ENCODE measurements at regions not wholly inside any gene's neighbourhood (a gene's known extent, or its start where the extent isn't known, plus 50 kb on each side); places are given as distances from the start of the nearest gene placed in this dataset.
A peak's percentile ranks its signal among the peaks of the same experiment; 100 is the strongest.

DNA sequence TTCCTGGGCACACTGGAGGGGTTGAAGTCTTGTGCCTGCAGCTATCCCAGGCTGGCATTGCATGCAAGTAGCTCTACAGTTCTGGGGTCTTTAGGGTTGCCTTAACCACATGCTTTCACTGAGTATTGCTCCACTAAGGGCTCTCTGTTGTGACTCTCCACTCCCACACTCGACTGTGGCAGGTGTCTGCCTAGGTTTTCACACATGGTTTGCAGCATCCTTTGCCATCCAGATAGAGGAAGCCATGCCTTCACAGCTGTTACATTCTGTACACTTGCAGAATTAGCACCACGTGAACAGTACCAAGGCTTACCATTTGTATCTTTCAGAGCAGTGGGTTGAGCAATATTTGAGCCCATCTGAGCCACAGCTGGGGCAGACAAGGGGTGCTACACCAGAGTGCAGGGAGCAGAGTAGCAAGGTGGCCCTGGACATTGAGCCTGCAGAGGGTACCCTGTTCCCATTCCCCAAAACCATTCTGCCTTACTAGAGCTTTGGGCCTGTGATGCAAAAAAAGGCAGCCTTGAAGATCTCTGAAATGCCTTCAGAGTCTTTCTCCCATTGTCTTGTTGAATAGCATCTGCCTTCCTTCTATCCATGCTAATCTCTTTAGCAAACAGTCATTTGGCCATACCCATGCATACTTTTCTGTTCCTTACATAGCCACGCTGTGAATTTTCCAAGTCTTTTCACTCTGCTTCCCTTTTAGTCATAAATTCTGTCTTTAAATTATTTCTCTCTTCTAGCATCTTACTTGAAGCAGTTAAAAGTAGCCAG, 95.2 kb upstream of the PLCL2 start:
- H3K36me3 ChIP-seq (ENCODE audit: insufficient read depth, low read length), result no peaks in the 10 kb centered on the region
- no peak overlapping the region for H3K4me3 ChIP-seq (ENCODE audit: low read length, poor library complexity, severe bottlenecking)
- peak overlapping the region; percentile 54 for H2AFZ ChIP-seq (ENCODE audit: low read length)
- H3K9ac ChIP-seq (ENCODE audit: low read depth, low read length, poor library complexity, severe bottlenecking), result no peak overlapping the region
- no peaks in the 10 kb centered on the region for H3K9me2 ChIP-seq (replicated peaks; ENCODE audit: low read depth, low read length)
- H3K27me3 ChIP-seq (ENCODE audit: insufficient read depth, low read length, poor library complexity, severe bottlenecking), result no peaks in the 10 kb centered on the region
- peaks cover 7% of the 10 kb centered on the region for H3K4me1 ChIP-seq (ENCODE audit: insufficient read depth, low read length, poor library complexity, severe bottlenecking)
- no peak for TF ChIP-seq CTCF (conservative IDR thresholded peaks at IDR 0.05; ENCODE audit: low read length)
- no peak for TF ChIP-seq EZH2phosphoT487 (IDR thresholded peaks at IDR 0.05; ENCODE audit: borderline replicate concordance)
- H3K4me2 ChIP-seq (ENCODE audit: low read depth, low read length, poor library complexity, severe bottlenecking), result no peak overlapping the region
- H4K20me1 ChIP-seq (ENCODE audit: insufficient read depth, low read length, poor library complexity, severe bottlenecking), result no peaks in the 10 kb centered on the region
- H3F3A ChIP-seq (ENCODE audit: low read depth), result no peaks in the 10 kb centered on the region
- no peaks in the 10 kb centered on the region for H3K79me2 ChIP-seq (ENCODE audit: insufficient read depth, low read length)
- H3K9me3 ChIP-seq (ENCODE audit: insufficient read depth, low read depth, low read length), result no peaks in the 10 kb centered on the region

DNA sequence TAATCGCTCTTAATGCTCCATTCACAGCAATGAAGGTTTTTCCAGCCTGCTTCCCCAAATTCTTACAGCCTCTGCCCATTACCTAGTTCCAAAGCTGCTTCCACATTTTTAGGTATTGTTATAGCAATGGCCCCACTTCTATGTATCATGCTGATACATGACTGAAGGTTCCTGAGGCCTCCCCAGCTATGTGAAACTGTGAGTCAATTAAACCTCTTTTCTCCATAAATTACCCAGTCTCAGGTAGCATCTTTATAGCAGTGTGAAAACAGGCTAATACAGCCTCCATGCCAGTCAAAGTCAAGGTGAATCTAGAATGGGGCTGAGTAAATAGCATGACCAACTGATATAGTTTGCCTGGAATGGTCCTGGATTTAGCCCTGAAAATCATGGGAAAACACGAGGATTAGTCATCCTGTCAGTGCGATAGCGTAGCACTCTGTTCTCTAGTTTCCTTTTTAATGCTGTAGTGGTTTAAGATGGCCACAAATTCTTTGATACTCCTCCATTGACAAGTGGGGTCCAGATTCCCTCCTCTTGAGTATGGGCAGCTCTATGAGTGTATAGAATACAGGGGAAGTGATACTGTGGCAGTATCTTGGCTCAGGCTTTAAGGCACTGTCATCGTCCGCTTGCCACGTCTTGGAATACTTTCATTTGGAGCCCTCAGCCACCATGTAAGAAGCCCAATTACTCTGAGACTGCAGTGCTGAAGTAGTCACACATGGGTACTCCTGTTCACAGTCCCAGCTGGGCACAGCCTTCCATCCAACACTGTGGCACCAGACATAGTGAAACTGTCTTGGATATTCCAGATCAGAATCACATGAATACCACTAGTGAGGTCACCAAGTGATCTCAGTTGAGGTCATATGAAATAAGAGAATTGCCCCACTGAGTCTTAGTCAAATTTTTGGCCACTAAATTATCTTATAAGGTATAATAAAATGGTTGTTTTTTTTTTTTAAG, 94.0 kb upstream of the PLCL2 start:
- Histone ChIP-seq H3K4me1 (ENCODE audit: insufficient read depth, low read length, poor library complexity, severe bottlenecking) (peaks cover 7% of the 10 kb centered on the region), H2AFZ (ENCODE audit: low read length) (no peak overlapping the region; the same call in 1 of the 2 replicates), H3F3A (ENCODE audit: low read depth) (no peaks in the 10 kb centered on the region), H3K4me3 (ENCODE audit: low read length, poor library complexity, severe bottlenecking) (no peak overlapping the region), H3K9ac (ENCODE audit: low read depth, low read length, poor library complexity, severe bottlenecking) (no peak overlapping the region), H3K4me2 (ENCODE audit: low read depth, low read length, poor library complexity, severe bottlenecking) (no peak overlapping the region), H3K27me3 (ENCODE audit: insufficient read depth, low read length, poor library complexity, severe bottlenecking) (no peaks in the 10 kb centered on the region), H4K20me1 (ENCODE audit: insufficient read depth, low read length, poor library complexity, severe bottlenecking) (no peaks in the 10 kb centered on the region), H3K36me3 (ENCODE audit: insufficient read depth, low read length) (no peaks in the 10 kb centered on the region), H3K9me2 (replicated peaks; ENCODE audit: low read depth, low read length) (no peaks in the 10 kb centered on the region), H3K9me3 (ENCODE audit: insufficient read depth, low read depth, low read length) (no peaks in the 10 kb centered on the region), H3K79me2 (ENCODE audit: insufficient read depth, low read length) (no peaks in the 10 kb centered on the region)
- no peak for TF ChIP-seq CTCF (conservative IDR thresholded peaks at IDR 0.05; ENCODE audit: low read length)
- TF ChIP-seq EZH2phosphoT487 (IDR thresholded peaks at IDR 0.05; ENCODE audit: borderline replicate concordance), result no peak

DNA sequence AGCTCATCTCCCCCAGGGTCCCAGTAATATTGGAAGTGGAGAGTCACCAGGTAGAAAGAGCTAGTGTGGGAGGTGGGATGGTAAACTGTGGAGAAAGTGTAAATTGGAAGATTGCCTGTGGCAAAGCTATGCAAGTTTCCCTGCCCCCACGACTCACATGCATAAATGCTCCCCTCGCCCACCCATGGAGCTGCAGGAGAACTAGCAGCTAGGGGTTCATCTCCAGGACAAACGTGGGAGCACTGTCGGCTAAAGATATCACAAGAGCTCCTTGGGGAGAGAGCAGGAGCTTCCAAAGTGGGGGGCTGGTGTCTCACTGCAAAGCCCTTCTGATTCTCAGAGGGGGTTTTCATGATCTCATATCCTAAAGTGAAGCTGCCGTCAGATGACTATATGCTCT, 91.4 kb upstream of the PLCL2 start:
- no peaks in the 10 kb centered on the region for H3K9me3 ChIP-seq (ENCODE audit: insufficient read depth, low read depth, low read length)
- no peak overlapping the region for H3K4me3 ChIP-seq (ENCODE audit: low read length, poor library complexity, severe bottlenecking)
- TF ChIP-seq CTCF (conservative IDR thresholded peaks at IDR 0.05; ENCODE audit: low read length), result no peak
- TF ChIP-seq EZH2phosphoT487 (IDR thresholded peaks at IDR 0.05; ENCODE audit: borderline replicate concordance), result no peak
- H3F3A ChIP-seq (ENCODE audit: low read depth), result no peaks in the 10 kb centered on the region
- no peaks in the 10 kb centered on the region for H3K79me2 ChIP-seq (ENCODE audit: insufficient read depth, low read length)
- no peaks in the 10 kb centered on the region for H3K9me2 ChIP-seq (replicated peaks; ENCODE audit: low read depth, low read length)
- H3K9ac ChIP-seq (ENCODE audit: low read depth, low read length, poor library complexity, severe bottlenecking), result no peak overlapping the region
- no peak overlapping the region for H3K4me2 ChIP-seq (ENCODE audit: low read depth, low read length, poor library complexity, severe bottlenecking)
- H2AFZ ChIP-seq (ENCODE audit: low read length), result no peak overlapping the region
- H3K4me1 ChIP-seq (ENCODE audit: insufficient read depth, low read length, poor library complexity, severe bottlenecking), result peaks cover 22% of the 10 kb centered on the region
- H3K27me3 ChIP-seq (ENCODE audit: insufficient read depth, low read length, poor library complexity, severe bottlenecking), result no peaks in the 10 kb centered on the region
- H3K36me3 ChIP-seq (ENCODE audit: insufficient read depth, low read length), result no peaks in the 10 kb centered on the region
- H4K20me1 ChIP-seq (ENCODE audit: insufficient read depth, low read length, poor library complexity, severe bottlenecking), result no peaks in the 10 kb centered on the region

Data from Loucy (cell line).